Erythroblast (primary cell): ENCODE measurements at regions not wholly inside any gene's neighbourhood (a gene's known extent, or its start where the extent isn't known, plus 50 kb on each side); places are given as distances from the start of the nearest gene placed in this dataset.

Source experiments
- GATA1 ChIP-seq: IDR thresholded peaks from 2 replicates; pipeline ENCODE4 v1.6.1; 2011; ENCODE audit warnings: low read depth, mild to moderate bottlenecking, control low read depth, low read length, moderate library complexity
- POLR2A ChIP-seq: IDR thresholded peaks from 2 replicates; pipeline ENCODE4 v1.6.1; 2011; ENCODE audit warnings: mild to moderate bottlenecking, low read length

DNA sequence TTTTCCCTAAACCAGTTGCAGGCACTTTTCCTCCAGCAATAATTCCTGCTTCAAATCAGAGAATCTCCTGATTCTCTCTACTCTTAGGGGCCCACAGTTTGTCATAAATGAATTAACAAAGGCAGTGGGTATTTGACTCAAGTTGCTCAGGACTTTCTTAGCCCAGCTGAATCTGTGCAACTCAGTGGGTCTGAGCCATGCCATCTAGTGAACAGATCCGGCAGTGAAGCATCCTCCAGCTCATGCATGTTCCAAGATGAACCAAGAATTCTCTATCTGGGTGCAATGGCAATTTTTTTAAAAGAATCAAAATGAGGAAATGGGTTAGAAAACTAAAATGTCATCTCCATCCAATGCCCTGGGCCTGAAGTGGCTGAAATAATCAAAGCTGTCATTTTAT, 575.2 kb upstream of the CDH11 start:
- TF ChIP-seq POLR2A (no peak), GATA1 (no peak)
